Esophagus muscularis mucosa (tissue), 4 donors: ENCODE measurements at regions not wholly inside any gene's neighbourhood (a gene's known extent, or its start where the extent isn't known, plus 50 kb on each side); places are given as distances from the start of the nearest gene placed in this dataset.

ENCODE experiments used
- CTCF ChIP-seq, 3 experiments: fragments of 200-600 bp in 2 of 3; fragments of 450-650 bp in 1 of 3; sonication (generic) in 2 of 3; IDR thresholded peaks; one replicate each; pipeline ENCODE4 v1.5.1; 2017 to 2019; ENCODE audit warnings: antibody characterized with exemption in 3 of 3, mild to moderate bottlenecking in 2 of 3, moderate library complexity in 1 of 3
- EP300 ChIP-seq: sonication (generic); formaldehyde crosslinking; IDR thresholded peaks from one replicate; pipeline ENCODE4 v1.6.1; 2017; ENCODE audit warnings: antibody characterized with exemption
- POLR2AphosphoS5 ChIP-seq, 2 donors: sonication (generic); formaldehyde crosslinking; IDR thresholded peaks; one replicate each; pipeline ENCODE4 v1.6.1; 2017; ENCODE audit warnings: antibody characterized with exemption in 2 of 2

GRCh38 chr11:81578571-81578970, 1155.1 kb downstream of the FAM181B start:
- no peak for TF ChIP-seq CTCF (IDR thresholded peaks at IDR 0.05)
- TF ChIP-seq EP300: no peak
- no peak for TF ChIP-seq POLR2AphosphoS5 (IDR thresholded peaks at IDR 0.05)
